Loucy (cell line): ENCODE measurements at regions not wholly inside any gene's neighbourhood (a gene's known extent, or its start where the extent isn't known, plus 50 kb on each side); places are given as distances from the start of the nearest gene placed in this dataset.

Source experiments
- H2AFZ ChIP-seq: fragments of 200-600 bp; sonication (generic); 2 replicates; pipeline ENCODE4 v1.6.0; 2016; ENCODE audit warnings: antibody characterized with exemption, mild to moderate bottlenecking, low read length, moderate library complexity
- H3F3A ChIP-seq: fragments of 200-600 bp; 2 replicates; pipeline ENCODE4 v1.6.0; 2016; ENCODE audit warnings: antibody characterized with exemption, low read depth, mild to moderate bottlenecking
- H3K27me3 ChIP-seq: fragments of 200-600 bp; sonication (generic); 2 replicates; pipeline ENCODE4 v1.6.1; 2014; ENCODE audit warnings: low read length, mild to moderate bottlenecking; ENCODE audit not compliant: insufficient read depth, poor library complexity, severe bottlenecking
- H3K36me3 ChIP-seq: fragments of 200-600 bp; sonication (generic); 2 replicates; pipeline ENCODE4 v1.6.1; 2016; ENCODE audit warnings: low read length; ENCODE audit not compliant: insufficient read depth
- H3K4me1 ChIP-seq: fragments of 200-600 bp; sonication (generic); 2 replicates; pipeline ENCODE4 v1.5.1; 2014; ENCODE audit warnings: low read length, mild to moderate bottlenecking; ENCODE audit not compliant: insufficient read depth, poor library complexity, severe bottlenecking
- H3K4me2 ChIP-seq: fragments of 200-600 bp; sonication (generic); 2 replicates; pipeline ENCODE4 v1.6.0; 2014; ENCODE audit warnings: antibody characterized with exemption, low read length, low read depth, mild to moderate bottlenecking; ENCODE audit not compliant: poor library complexity, severe bottlenecking
- H3K4me3 ChIP-seq: fragments of 200-600 bp; sonication (generic); 2 replicates; pipeline ENCODE4 v1.5.1; 2014; ENCODE audit warnings: low read length, mild to moderate bottlenecking, mixed read lengths; ENCODE audit not compliant: poor library complexity, severe bottlenecking
- H3K79me2 ChIP-seq: fragments of 200-600 bp; sonication (generic); 2 replicates; pipeline ENCODE4 v1.6.1; 2014; ENCODE audit warnings: low read length; ENCODE audit not compliant: insufficient read depth
- H3K9ac ChIP-seq: fragments of 200-600 bp; sonication (generic); 2 replicates; pipeline ENCODE4 v1.6.0; 2014; ENCODE audit warnings: mild to moderate bottlenecking, low read depth, low read length, moderate library complexity; ENCODE audit not compliant: poor library complexity, severe bottlenecking
- H3K9me2 ChIP-seq: fragments of 200-600 bp; sonication (generic); replicated peaks from 2 replicates; pipeline ENCODE4 v1.6.1; 2016; ENCODE audit warnings: low read depth, low read length, mixed read lengths
- H3K9me3 ChIP-seq: fragments of 200-600 bp; sonication (generic); 2 replicates; pipeline ENCODE4 v1.6.1; 2014; ENCODE audit warnings: mild to moderate bottlenecking, antibody characterized with exemption, low read length, low read depth; ENCODE audit not compliant: insufficient read depth
- H4K20me1 ChIP-seq: fragments of 200-600 bp; sonication (generic); 2 replicates; pipeline ENCODE4 v1.6.0; 2014; ENCODE audit warnings: antibody characterized with exemption, low read length, mild to moderate bottlenecking; ENCODE audit not compliant: insufficient read depth, poor library complexity, severe bottlenecking
- EZH2phosphoT487 ChIP-seq: fragments of 200-600 bp; IDR thresholded peaks from 2 replicates; pipeline ENCODE4 v1.6.1; 2018; ENCODE audit warnings: antibody characterized with exemption, mild to moderate bottlenecking, moderate library complexity, borderline replicate concordance
- TF ChIP-seq, protein P1 (sequence below): fragments of 200-600 bp; sonication (generic); conservative IDR thresholded peaks from 2 replicates; pipeline ENCODE4 v1.5.1; 2014; ENCODE audit warnings: mild to moderate bottlenecking, antibody characterized with exemption, low read length

DNA sequence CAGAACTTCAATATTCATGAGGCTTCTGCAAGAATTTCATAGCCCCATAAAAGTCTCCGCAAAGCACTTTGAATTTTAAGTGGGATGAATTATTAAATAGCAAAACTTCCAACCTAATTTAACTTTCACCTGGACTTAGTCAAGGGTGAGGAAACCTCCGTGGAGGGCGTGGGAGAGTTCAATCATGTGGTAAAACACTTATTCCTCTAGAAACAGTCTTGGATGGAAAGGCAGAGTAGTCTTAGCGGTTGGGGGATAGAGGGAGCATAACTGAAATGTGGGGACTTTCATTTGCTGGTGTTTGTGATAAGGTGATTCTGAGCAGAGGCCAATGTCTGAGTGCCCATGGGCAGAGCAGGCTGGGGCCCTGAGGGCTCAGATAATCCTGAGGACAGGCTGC, 241.9 kb downstream of the IRX1 start:
- Histone ChIP-seq H4K20me1 (no peaks in the 10 kb centered on the region), H3F3A (no peaks in the 10 kb centered on the region), H3K4me2 (no peak overlapping the region), H3K9ac (no peak overlapping the region), H2AFZ (no peak overlapping the region), H3K9me2 (no peaks in the 10 kb centered on the region), H3K79me2 (no peaks in the 10 kb centered on the region), H3K27me3 (no peaks in the 10 kb centered on the region), H3K4me3 (no peak overlapping the region), H3K4me1 (peaks cover 27% of the 10 kb centered on the region), H3K9me3 (no peaks in the 10 kb centered on the region), H3K36me3 (no peaks in the 10 kb centered on the region)
- TF ChIP-seq EZH2phosphoT487 = no peak
- TF ChIP-seq, protein P1, sequence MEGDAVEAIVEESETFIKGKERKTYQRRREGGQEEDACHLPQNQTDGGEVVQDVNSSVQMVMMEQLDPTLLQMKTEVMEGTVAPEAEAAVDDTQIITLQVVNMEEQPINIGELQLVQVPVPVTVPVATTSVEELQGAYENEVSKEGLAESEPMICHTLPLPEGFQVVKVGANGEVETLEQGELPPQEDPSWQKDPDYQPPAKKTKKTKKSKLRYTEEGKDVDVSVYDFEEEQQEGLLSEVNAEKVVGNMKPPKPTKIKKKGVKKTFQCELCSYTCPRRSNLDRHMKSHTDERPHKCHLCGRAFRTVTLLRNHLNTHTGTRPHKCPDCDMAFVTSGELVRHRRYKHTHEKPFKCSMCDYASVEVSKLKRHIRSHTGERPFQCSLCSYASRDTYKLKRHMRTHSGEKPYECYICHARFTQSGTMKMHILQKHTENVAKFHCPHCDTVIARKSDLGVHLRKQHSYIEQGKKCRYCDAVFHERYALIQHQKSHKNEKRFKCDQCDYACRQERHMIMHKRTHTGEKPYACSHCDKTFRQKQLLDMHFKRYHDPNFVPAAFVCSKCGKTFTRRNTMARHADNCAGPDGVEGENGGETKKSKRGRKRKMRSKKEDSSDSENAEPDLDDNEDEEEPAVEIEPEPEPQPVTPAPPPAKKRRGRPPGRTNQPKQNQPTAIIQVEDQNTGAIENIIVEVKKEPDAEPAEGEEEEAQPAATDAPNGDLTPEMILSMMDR = no peak

DNA sequence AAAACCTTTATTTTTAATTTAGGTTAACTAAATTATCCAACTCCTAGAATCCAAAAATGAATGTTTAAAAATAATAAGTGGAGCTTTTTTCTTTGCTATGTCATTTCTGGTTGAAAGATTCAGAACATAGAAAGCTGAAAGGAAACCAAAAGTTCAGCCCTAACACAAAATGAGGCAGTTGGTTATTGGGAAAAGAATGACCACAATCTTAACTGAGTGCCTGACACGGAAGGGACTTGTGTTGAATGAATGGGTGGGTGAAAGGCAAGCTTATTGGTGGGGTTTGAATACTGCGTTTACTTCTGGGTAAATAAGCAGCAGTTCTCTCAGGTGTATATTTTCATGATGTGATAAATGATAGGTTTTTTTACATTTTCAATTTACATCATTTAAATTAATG, 243.5 kb downstream of the IRX1 start:
- Histone ChIP-seq H3K79me2 (no peaks in the 10 kb centered on the region), H3F3A (no peaks in the 10 kb centered on the region), H2AFZ (no peak overlapping the region), H3K4me2 (no peak overlapping the region), H3K4me3 (no peak overlapping the region), H4K20me1 (no peaks in the 10 kb centered on the region), H3K36me3 (no peaks in the 10 kb centered on the region), H3K9me2 (no peaks in the 10 kb centered on the region), H3K9me3 (no peaks in the 10 kb centered on the region), H3K27me3 (no peaks in the 10 kb centered on the region), H3K9ac (no peak overlapping the region), H3K4me1 (peaks cover 27% of the 10 kb centered on the region)
- TF ChIP-seq, protein P1 = no peak
- TF ChIP-seq EZH2phosphoT487 = no peak

DNA sequence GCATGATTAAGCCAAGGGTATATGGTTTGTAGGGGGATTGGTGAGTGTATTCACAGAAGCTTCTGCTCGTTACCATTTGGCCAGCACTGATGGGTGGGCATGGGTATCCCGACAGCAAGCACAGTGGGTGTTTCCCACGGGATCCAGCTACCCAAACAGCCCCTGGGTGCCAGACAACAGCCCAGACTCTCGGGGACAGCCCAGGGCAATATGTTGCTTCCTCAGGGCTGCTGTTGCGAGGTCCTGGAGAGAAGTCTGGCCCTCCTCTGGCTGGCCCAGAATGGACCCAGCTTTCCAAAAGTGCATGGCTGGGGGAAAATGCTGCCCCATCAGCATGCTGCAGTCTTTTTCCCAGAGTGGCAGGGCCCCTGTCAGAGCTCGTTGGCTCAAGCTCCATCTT, 247.0 kb downstream of the IRX1 start:
- no peaks in the 10 kb centered on the region for H4K20me1 ChIP-seq
- no peak overlapping the region for H3K4me3 ChIP-seq
- H3K36me3 ChIP-seq = no peaks in the 10 kb centered on the region
- H3K79me2 ChIP-seq = no peaks in the 10 kb centered on the region
- H3F3A ChIP-seq = no peaks in the 10 kb centered on the region
- no peak overlapping the region for H2AFZ ChIP-seq
- no peak overlapping the region for H3K4me2 ChIP-seq
- no peak overlapping the region for H3K9ac ChIP-seq
- H3K27me3 ChIP-seq = no peaks in the 10 kb centered on the region
- H3K9me2 ChIP-seq = no peaks in the 10 kb centered on the region
- TF ChIP-seq EZH2phosphoT487 = no peak
- TF ChIP-seq, protein P1 = no peak
- peaks cover 17% of the 10 kb centered on the region for H3K4me1 ChIP-seq
- H3K9me3 ChIP-seq = no peaks in the 10 kb centered on the region
